NCI-H345 treated with DMSO at 0.1 percent for 48 hours (cell line): ENCODE measurements at regions not wholly inside any gene's neighbourhood (a gene's known extent, or its start where the extent isn't known, plus 50 kb on each side); places are given as distances from the start of the nearest gene placed in this dataset.
"Not testable (repeated sequence)": the region's sequence is repeated elsewhere in the genome, so short reads cannot be mapped to it uniquely, and the experiment has no call there.

ENCODE experiments used
- DNase-seq: peaks from one replicate; lab custom pipeline; 2025; ENCODE audit not compliant: unreplicated experiment; lab: John Stamatoyannopoulos, UW

DNA sequence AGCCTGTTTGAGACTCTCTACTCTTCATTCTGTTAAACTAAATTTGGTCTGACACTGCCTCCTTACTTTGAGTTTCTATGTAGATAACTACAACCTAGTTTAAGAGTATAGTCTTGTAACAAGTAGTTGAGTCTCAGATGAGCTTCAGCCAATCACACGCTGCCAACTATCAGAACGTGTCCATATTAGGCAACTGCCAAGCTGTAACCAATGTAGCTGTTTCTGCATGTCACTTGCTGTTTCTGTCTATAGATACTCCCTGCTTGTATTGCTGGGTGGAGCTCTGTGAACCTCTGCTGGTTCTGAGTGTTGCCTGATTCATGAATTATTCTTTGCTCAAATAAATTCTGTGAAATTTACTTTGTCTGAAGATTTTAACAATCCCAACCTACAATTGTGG lies 452.6 kb upstream of the NR5A2 start:
- DNase-seq, result no peak

DNA sequence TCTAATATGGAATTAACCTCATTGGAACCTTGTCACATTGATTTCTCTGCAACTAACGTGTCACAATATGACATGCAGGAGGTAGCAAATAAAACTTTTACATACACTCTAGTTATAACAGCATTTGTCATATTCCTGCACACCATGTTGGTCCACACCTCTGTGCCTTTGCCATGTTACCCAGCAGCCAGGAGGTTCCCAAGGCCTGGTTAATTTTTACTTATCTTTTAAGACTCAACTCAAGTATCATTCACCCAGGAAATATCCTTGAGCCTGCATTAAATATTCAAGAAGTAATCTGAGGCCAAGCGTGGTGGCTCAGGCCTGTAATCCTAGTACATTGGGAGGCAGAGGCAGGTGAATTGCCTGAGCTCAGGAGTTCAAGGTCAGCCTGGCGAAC lies 447.2 kb upstream of the NR5A2 start:
- no peak for DNase-seq

DNA sequence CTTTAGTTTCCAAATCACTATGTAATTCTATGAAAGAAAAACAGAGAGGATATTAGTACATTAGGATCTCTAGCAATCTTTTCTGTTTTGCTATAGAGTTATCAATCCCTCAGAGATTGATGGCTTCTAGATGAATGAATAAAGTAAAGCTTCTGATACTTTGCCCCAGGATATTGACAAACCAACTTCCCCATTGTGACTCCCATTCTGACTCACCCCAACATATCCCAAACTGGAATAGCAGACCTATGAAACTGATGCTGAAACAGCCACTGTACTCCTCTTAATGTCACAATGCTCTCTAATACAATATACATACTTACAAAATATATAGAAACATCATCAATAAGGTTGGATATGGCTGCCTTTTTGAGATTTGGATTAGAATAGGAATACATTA lies 442.1 kb upstream of the NR5A2 start:
- no peak for DNase-seq

DNA sequence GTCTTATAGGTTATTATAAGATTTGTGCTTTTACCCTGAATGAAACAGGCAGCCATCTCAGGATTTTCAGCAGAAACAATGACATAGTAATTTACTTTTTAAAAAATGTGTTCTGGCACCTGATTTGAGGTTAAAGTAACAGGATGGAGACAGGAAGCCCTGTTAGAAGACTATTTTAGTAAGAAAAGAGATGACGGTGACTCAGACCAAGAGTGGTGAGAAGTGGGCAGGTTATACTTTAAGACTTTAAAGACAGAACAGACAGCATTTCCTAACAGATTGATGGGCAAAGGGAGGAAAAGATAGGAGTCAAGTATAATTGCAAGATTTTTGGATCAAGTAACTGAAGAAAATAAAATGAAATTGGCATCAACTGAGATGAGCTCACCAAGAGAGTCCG lies 436.8 kb upstream of the NR5A2 start:
- DNase-seq, result no peak

DNA sequence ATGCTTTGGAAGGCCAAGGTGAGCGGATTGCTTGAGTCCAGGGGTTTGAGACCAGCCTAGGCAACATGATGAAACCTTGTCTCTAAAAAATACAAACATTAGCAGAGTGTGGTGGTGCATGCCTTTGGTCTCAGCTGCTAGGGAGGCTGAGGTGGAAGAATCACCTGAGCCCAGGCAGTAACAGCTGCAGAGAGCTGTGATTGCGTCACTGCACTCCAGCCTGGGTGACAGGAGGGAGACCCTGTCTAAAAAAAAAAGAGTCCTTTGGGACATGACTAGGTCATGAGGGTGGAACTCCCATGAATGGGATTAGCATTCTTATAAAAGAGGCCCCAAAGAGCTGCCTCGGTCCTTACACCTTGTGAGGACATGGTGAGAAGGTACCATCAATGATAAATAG lies 436.0 kb upstream of the NR5A2 start:
- DNase-seq, result no peak

DNA sequence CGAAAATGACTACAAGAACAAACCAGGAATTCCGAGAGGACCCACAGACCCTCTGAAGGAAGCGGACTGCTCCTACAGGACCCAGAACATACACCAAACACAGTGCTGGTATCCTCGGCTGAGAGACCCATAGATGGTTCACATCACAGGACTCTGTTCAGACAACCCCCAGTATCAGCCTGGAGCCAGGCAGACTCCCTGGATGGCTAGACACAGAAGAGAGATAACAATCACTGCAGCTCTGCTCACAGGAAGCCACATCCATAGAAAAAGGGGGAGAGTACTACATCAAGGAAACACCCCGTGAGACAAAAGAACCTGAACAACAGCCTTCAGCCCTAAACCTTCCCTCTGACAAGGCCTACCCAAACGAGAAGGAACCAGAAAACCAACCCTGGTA lies 434.0 kb upstream of the NR5A2 start:
- no peak for DNase-seq

DNA sequence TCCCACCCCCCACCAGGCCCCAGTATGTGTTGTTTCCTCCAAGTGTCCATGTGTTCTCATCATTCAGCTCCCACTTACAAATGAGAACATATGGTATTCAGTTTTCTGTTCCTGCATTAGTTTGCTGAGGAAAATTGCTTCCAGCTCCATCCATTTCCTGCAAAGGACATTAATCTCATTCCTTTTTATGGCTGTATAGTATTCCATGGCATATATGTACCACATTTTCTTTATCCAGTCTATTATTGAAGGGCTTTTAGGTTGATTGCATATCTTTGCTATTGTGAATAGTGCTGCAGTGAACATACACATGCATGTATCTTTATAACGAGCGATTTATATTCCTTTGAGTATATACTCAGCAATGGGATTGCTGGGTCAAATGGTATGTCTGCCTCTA lies 431.1 kb upstream of the NR5A2 start:
- not testable (repeated sequence) for DNase-seq

DNA sequence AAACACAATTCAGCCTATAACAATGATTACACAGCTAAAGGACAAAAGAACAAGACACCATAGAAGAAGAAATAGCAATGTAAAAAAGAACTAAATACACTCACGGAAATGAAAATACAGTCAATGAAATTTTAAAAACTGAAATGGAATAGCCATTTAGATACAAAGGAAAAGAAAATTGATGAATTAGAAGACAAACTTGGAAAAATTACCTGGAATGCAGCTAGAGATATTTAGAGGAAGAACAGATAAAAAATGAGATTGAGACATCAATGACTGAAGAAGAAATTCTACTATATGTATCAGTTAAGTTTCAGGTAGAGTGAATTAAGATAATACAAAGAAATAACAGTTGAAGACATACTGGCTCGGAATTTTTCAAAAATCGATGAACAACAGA lies 430.4 kb upstream of the NR5A2 start:
- DNase-seq, result no peak

DNA sequence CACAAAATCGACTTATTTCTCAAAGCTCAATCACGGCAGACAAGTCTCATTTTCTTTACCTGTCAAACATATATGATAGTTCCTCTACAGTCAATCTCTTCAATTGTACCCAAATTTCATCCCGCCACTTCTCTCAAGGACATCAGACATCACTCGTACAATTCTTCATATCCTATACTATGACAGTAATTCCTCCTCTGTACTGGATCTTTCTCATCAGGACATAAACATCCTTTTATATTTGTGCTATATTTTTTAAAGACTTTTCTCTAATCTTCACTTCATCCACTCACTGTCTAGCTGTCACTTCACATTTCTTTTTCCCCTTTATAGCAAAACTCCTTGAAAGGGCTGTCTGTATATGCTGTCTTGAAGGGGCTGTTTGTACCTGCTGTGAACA lies 419.1 kb upstream of the NR5A2 start:
- no peak for DNase-seq

DNA sequence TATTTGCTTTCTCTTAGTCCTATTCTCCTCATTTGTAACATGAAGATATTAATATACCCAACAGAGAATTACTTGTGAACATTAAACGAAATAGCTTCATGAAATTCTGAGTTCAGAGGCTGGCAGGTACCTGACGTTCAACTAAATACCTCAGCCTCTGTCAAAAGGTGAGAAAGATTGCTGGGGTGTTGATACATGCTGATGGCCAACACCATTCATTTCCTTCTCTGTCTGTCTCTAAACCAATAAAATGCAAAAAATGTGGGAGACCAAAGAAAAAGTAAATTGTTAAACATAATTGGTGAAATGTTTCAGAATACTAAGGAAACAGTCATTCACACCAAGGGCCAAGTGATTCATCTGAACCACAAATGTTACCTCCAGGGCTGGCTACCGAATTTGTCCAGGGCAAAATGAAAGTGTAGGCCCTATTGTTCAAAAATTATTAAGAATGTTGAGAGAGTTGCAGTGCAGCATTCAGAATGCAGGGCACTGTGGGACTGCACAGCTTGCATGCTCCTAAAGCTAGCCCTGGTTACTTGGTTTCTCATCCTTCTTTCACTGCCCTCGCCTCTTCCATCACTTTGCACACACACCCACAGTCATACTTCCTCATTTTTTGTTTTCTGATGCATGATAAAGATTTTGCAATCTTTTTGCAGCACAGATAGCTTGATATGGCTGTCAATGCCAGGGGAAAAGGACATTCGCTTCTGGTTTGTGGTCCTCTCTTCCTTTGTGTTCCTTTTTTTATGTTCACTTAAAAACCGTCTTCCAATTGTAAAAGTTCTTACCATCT lies 414.3 kb upstream of the NR5A2 start:
- DNase-seq, result no peak

DNA sequence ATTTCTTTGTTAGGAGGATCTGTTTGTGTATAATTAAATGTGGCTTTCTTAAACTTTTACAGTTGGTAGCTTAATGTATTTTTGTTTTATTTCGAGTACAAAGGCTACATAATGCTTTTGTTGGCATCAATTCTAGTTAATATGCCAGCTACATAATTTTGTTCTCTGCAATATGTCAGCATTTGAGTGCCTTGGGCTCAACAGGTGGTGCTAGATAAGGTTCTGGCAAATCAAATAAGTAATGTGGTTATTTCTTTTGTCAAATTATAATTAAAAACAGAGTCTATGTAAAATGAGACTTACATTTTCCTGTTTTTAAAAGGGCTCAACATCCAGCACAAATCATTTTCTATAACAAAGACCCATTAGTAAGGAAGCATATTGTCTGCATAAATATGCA lies 410.6 kb upstream of the NR5A2 start:
- DNase-seq, result no peak

DNA sequence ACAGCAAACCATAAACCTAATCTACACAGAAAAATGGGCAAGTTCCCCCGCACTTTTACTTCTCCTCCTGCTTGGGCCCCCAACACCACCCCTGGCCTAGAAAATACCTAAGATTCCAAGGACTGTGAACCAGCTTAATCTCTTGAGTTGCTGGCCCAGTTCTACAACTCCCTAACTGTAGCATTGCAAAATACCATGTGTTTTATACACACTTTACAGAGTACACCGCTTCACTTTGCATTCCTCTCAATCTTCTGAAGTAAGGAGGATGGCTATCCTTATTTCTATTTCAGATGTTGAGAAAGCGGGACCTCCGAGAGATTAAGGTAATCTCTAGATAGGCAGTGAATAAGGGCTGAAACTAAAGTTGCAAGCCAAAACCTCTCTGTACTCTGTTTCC lies 408.3 kb upstream of the NR5A2 start:
- DNase-seq, result no peak

DNA sequence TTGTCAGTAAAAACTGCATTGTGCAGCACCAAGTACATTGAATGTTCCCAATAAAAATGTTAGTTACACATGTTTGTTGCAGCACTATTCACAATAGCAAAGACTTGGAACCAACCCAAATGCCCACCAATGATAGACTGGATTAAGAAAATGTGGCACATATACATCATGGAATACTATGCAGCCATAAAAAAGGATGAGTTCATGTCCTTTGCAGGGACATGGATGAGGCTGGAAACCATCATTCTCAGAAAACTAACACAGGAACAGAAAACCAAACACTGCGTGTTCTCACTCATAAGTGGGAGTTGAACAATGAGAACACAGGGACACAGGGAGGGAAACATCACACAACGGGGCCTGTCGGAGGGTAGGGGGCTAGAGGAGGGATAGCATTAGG lies 401.3 kb upstream of the NR5A2 start:
- DNase-seq, result not testable (repeated sequence)

DNA sequence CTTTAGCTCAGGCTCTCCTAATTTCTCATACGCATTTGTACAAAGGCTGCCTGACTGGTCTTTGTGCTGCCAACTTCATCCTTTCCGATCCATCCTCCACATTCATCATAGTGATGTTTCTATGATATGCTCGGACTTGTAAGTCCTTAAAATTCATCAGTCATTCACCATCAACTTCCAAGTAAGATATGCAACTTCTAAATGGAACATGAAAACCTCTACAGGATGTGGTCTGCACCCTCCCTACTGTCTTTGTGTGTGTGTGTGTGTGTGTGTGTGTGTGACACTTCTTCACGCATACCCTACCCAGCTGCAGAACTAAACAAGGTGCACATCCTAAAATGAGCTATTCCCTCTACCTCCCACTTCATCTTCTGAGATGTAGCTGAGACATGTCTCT lies 397.9 kb upstream of the NR5A2 start:
- no peak for DNase-seq

DNA sequence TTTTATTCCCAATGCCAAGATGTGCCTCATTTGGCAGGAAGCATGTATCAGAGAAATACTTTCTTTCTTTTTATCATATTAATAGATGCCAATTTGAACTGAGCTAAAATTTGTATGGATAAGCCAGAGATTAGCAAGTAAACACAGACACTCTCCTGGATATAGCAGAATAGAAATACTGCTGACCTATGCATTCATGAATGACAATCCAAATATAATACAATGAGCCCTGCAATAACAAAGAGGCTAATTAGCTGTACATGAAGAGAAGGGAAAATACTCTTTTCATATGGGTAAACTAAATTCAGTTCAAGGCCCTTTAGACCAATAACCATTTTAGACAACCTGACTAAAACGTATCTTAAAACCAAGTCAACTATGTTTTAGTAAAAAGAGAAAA lies 388.1 kb upstream of the NR5A2 start:
- no peak for DNase-seq

DNA sequence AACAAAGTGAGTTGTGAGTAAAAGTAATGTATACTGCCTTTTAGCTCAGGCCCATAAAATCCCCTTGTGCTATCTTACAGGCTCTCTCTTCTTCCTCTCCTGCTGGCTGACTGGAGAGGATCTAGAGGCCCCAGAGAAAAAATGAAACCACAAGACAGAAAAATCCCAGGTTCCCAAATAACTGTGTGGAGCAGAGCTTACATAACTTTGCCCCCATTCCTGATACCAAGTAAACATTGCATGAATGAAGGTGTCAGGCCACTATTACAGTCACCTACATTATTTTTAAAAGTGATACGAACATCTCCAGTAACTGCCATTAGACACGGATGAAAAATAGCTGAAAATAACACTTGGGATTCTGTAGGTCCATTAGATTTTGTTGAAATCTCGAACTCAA lies 386.0 kb upstream of the NR5A2 start:
- no peak for DNase-seq

DNA sequence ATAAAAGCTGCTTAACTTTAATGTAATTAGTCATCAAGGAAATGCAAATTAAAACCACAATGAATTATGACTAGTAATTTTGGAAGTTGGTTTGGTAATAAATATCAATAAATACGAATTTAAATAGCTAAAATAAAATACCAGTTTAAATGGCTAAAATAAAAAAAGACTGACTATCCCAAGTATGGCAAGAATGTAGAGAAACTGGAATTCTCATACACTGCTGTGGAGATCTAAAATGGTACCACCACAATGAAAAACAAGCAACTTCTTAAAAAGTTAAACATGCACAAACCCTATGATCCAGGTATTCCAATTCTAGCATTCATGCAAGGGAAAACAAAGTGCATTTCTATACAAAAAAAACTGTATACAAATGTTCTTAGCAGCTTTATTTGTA lies 382.6 kb upstream of the NR5A2 start:
- no peak for DNase-seq

DNA sequence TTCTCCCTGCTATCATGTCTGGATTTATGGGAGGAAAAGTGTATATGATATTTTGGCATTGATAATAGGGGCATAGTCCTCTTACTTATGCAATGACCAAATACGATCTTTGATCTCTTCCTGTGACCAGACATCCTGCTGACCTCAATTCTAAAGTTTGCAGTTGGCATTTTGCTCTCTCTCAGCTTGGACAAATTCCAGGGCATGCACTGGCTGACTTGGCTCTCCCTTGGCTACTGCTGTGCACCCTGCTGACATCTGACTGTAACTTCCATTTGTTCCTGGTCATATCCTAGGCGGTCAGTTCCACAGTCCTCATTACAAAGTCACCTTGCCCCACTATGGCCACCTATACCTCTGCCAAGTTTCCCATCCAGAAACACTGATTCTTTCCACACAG lies 380.7 kb upstream of the NR5A2 start:
- DNase-seq, result no peak

DNA sequence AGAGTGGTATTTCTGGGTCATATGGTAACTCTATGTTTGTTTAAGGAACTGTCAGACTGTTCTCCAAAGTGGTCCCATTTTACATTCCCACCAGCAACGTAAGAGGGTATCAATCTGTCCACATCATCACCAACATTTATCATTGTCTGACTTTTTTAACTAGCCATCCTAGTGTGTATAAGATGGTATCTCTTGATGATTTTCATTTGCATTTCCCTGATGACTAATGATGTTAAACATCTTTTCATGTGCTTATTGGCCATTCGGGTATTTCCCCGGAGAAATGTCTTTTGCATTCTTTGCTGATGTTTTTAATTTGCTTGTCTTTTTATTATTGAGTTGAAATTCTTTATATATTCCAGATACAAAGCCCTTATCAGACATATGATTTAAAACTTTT lies 370.1 kb upstream of the NR5A2 start:
- DNase-seq, result no peak

DNA sequence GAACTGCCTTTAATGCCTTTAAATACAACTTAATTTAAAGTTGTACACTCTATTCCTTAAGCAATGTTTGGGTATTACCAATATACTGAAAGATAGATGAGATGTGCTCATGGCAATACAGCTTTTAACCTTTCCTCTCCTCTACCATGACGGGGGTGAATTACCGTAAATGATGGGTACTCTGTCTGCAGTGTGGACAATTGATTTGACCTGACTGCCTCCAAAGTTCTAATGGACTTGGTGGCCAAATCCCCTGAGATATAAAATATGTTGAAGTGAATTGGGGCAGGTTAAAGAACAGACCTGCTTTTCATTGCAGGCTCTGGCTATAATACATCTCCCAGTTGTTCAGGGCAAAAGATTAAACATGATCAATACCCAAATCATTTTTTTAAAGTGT lies 367.4 kb upstream of the NR5A2 start:
- no peak for DNase-seq

DNA sequence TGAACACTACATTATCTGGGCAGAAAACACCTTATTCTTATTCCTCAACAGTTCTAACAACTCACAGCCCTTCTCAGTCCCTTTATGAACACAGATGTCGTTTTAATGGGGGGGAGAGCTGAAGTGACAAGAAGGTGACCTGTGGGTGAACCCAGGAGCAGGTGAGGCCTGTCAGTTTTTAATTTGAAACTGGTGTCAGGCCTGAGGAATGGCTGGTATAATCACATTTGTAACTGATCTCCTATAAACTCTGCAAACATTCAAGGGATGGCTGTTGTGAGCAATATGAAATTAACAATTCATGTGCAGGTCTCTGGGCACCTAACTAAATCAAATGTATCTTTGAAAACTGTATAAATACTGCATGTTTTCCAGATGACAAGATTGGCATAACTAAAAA lies 362.1 kb upstream of the NR5A2 start:
- no peak for DNase-seq

DNA sequence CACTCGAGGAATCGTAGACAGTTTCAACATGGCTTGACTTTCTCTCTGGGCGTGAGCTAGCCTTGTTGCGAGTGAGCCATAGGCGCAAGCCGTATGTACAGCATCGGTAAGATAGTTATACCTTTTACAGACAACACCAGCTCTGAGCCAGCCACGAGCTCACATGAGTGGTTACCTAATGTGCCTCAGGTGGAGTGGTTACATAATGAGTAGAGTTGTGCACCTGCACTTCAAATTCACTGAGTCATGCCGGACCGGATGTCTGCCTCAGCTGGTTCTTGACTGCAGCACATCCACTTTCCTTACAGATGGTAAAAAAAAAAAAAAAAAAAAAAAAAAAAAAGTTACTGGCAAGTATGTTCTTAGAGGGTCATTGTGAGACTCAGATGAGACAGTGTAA lies 360.4 kb upstream of the NR5A2 start:
- DNase-seq, result peak; percentile 19

DNA sequence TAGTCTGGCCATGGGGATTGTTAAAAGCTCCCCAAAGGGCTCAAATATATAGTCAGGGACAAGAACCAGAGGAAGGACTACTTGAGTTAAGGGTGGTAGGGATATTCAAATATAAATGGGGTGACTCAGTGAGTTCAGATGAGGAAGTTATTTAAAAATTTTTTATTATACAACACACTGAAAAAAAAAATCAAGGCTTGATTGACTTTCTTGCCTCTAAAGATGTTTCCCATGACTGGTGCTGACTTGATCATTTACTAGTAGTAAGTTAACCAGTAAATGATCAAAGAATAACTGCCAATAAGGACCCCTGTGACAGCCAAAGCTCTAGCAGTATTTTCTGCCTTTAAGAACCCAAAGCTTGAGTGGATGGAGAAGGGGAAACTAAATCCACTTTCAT lies 357.6 kb upstream of the NR5A2 start:
- no peak for DNase-seq

DNA sequence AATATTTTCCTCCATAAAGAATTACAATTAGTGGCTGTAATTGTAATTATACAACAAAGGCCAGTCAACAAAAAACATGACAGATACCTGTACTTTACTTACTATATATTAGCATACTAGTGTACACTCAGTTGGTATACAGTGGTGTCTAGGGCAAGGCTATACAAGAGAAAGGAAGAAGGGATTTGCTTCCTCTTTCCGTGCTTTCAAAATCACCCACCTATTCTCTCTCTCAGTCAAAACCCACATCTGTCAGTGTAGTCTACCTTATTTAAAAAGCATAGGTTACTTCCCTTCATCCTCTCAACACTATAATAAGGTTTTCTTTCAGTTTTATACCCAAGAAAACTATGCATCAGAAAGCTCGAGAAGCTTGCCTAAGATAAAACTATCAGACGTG lies 355.8 kb upstream of the NR5A2 start:
- DNase-seq, result no peak
